WTC11 (cell line): ENCODE measurements at regions not wholly inside any gene's neighbourhood (a gene's known extent, or its start where the extent isn't known, plus 50 kb on each side); places are given as distances from the start of the nearest gene placed in this dataset.

Source experiments
- ATAC-seq: fragments of 200-7000 bp; cut with Tn5 transposase; 2 replicates; pipeline ENCODE4 v1.10.0; 2021; ENCODE audit warnings: mild to moderate bottlenecking, moderate library complexity
- CTCF ChIA-PET: fragments of 300-600 bp; sonication (Branson Sonifier 250); formaldehyde crosslinking; loops from one replicate; lab custom pipeline; 2021; ENCODE audit warnings: antibody characterized with exemption; lab: Charles Lee
- POLR2A ChIA-PET: fragments of 350-600 bp; sonication (Branson Sonifier 250); formaldehyde crosslinking; loops from one replicate; lab custom pipeline; 2021; ENCODE audit warnings: antibody characterized with exemption; lab: Charles Lee
- DNase-seq: peaks from one replicate; pipeline ENCODE4 v3.0.0; 2021; ENCODE audit warnings: low spot score
- H3K27ac Mint-ChIP-seq: 2 replicates; pipeline ENCODE4 v1.8.0; 2021; ENCODE audit warnings: mixed read lengths
- H3K27me3 Mint-ChIP-seq: 2 replicates; pipeline ENCODE4 v1.8.0; 2021; ENCODE audit warnings: low read depth, mild to moderate bottlenecking, moderate library complexity, mixed read lengths
- H3K36me3 Mint-ChIP-seq: 2 replicates; pipeline ENCODE4 v1.8.0; 2021; ENCODE audit warnings: mixed read lengths
- H3K4me1 Mint-ChIP-seq: 2 replicates; pipeline ENCODE4 v1.8.0; 2022; ENCODE audit warnings: mixed read lengths
- H3K4me3 Mint-ChIP-seq: 2 replicates; pipeline ENCODE4 v1.8.0; 2021; ENCODE audit warnings: mild to moderate bottlenecking, moderate library complexity, mixed read lengths
- H3K9me3 Mint-ChIP-seq: 2 replicates; pipeline ENCODE4 v1.8.0; 2021; ENCODE audit warnings: mixed read lengths
- CBFB ChIP-seq: sonication (generic); formaldehyde crosslinking; IDR thresholded peaks from 2 replicates; pipeline ENCODE4 v1.8.1; 2022; ENCODE audit warnings: mild to moderate bottlenecking, low read depth, missing genetic modification reagents
- E2F5 ChIP-seq: sonication (generic); formaldehyde crosslinking; IDR thresholded peaks from 2 replicates; pipeline ENCODE4 v1.8.1; 2022; ENCODE audit warnings: mild to moderate bottlenecking, moderate library complexity, missing genetic modification reagents
- ETV6 ChIP-seq: sonication (generic); formaldehyde crosslinking; IDR thresholded peaks from 2 replicates; pipeline ENCODE4 v1.8.1; 2022; ENCODE audit warnings: mild to moderate bottlenecking, missing genetic modification reagents
- GRHL2 ChIP-seq: fragments of 250-450 bp; sonication (Bioruptor Pico); IDR thresholded peaks from 2 replicates; pipeline ENCODE4 v1.8.0; 2022; ENCODE audit warnings: mild to moderate bottlenecking, moderate library complexity; ENCODE audit not compliant: insufficient replicate concordance, severe bottlenecking
- MXD4 ChIP-seq: fragments of 250-450 bp; sonication (Bioruptor Pico); IDR thresholded peaks from 2 replicates; pipeline ENCODE4 v1.8.0; 2021; ENCODE audit warnings: mild to moderate bottlenecking, moderate library complexity, borderline replicate concordance
- NFATC4 ChIP-seq: fragments of 250-450 bp; sonication (Bioruptor Pico); IDR thresholded peaks from 2 replicates; pipeline ENCODE4 v1.9.0; 2021; ENCODE audit warnings: mild to moderate bottlenecking
- NFYB ChIP-seq: sonication (generic); formaldehyde crosslinking; conservative IDR thresholded peaks from 2 replicates; pipeline ENCODE4 v1.8.0; 2022; ENCODE audit warnings: low read depth, missing genetic modification reagents
- OVOL2 ChIP-seq: fragments of 250-450 bp; sonication (Bioruptor Pico); IDR thresholded peaks from 2 replicates; pipeline ENCODE4 v1.9.0; 2021; ENCODE audit warnings: mild to moderate bottlenecking, borderline replicate concordance
- RELA ChIP-seq: sonication (generic); formaldehyde crosslinking; IDR thresholded peaks from 2 replicates; pipeline ENCODE4 v1.8.1; 2022; ENCODE audit warnings: missing genetic modification reagents, mild to moderate bottlenecking, borderline replicate concordance
- SMAD4 ChIP-seq: sonication (generic); formaldehyde crosslinking; IDR thresholded peaks from 2 replicates; pipeline ENCODE4 v1.8.0; 2022; ENCODE audit warnings: mild to moderate bottlenecking, missing genetic modification reagents
- SOX15 ChIP-seq: fragments of 250-450 bp; sonication (Bioruptor Pico); IDR thresholded peaks from 2 replicates; pipeline ENCODE4 v1.9.0; 2021; ENCODE audit warnings: mild to moderate bottlenecking
- ZBTB21 ChIP-seq: sonication (generic); formaldehyde crosslinking; IDR thresholded peaks from 2 replicates; pipeline ENCODE4 v1.8.1; 2023; ENCODE audit warnings: mild to moderate bottlenecking, missing genetic modification reagents, borderline replicate concordance
- ZNF219 ChIP-seq: sonication (generic); formaldehyde crosslinking; IDR thresholded peaks from 2 replicates; pipeline ENCODE4 v1.8.0; 2023; ENCODE audit warnings: missing genetic modification reagents, mild to moderate bottlenecking, borderline replicate concordance
- ZNF232 ChIP-seq: sonication (generic); formaldehyde crosslinking; IDR thresholded peaks from 2 replicates; pipeline ENCODE4 v1.8.0; 2022; ENCODE audit warnings: mild to moderate bottlenecking, missing genetic modification reagents
- ZSCAN18 ChIP-seq: fragments of 250-450 bp; sonication (Bioruptor Pico); IDR thresholded peaks from 2 replicates; pipeline ENCODE4 v2.1.2; 2022; ENCODE audit warnings: mild to moderate bottlenecking, moderate library complexity
- TF ChIP-seq, protein P1 (sequence below): sonication (generic); formaldehyde crosslinking; IDR thresholded peaks from 2 replicates; pipeline ENCODE4 v1.8.0; 2023; ENCODE audit warnings: missing genetic modification reagents, mild to moderate bottlenecking, borderline replicate concordance
- TF ChIP-seq, protein P2 (sequence below): sonication (generic); formaldehyde crosslinking; conservative IDR thresholded peaks from 2 replicates; pipeline ENCODE4 v1.8.1; 2022; ENCODE audit warnings: mild to moderate bottlenecking, missing genetic modification reagents
- TF ChIP-seq, protein P3 (sequence below): fragments of 200-600 bp; IDR thresholded peaks from 2 replicates; pipeline ENCODE4 v1.8.0; 2022; ENCODE audit warnings: antibody characterized with exemption
- TF ChIP-seq, protein P4 (sequence below): sonication (generic); formaldehyde crosslinking; IDR thresholded peaks from 2 replicates; pipeline ENCODE4 v1.8.0; 2023; ENCODE audit warnings: mild to moderate bottlenecking, missing genetic modification reagents

- Mint-ChIP-seq H3K9me3 (peaks cover 8% of the 10 kb centered on the region), H3K36me3 (peaks cover 3% of the 10 kb centered on the region; the same call in 1 of the 2 replicates), H3K4me1 (no peaks in the 10 kb centered on the region), H3K27me3 (no peaks in the 10 kb centered on the region), H3K27ac (no peak overlapping the region), H3K4me3 (no peak overlapping the region)
- DNase-seq, result no peak
- POLR2A ChIA-PET, result no interaction called here
- CTCF ChIA-PET, result no interaction called here
- TF ChIP-seq MXD4 (CRISPR knock-in tag) (no peak), ZBTB21 (CRISPR knock-in tag) (no peak)
- no peak for ATAC-seq
Measured at GRCh38 chr6:140957386-140957785, 1175.3 kb upstream of the GJE1 start.

GRCh38 chr6:140956571-140957369 lies 1176.0 kb upstream of the GJE1 start:
- ChIA-PET POLR2A (no interaction called here), CTCF (no interaction called here)
- no peak for DNase-seq
- H3K27me3 Mint-ChIP-seq, result no peaks in the 10 kb centered on the region
- no peak for ATAC-seq
- peaks cover 8% of the 10 kb centered on the region for H3K9me3 Mint-ChIP-seq
- TF ChIP-seq, protein P1, sequence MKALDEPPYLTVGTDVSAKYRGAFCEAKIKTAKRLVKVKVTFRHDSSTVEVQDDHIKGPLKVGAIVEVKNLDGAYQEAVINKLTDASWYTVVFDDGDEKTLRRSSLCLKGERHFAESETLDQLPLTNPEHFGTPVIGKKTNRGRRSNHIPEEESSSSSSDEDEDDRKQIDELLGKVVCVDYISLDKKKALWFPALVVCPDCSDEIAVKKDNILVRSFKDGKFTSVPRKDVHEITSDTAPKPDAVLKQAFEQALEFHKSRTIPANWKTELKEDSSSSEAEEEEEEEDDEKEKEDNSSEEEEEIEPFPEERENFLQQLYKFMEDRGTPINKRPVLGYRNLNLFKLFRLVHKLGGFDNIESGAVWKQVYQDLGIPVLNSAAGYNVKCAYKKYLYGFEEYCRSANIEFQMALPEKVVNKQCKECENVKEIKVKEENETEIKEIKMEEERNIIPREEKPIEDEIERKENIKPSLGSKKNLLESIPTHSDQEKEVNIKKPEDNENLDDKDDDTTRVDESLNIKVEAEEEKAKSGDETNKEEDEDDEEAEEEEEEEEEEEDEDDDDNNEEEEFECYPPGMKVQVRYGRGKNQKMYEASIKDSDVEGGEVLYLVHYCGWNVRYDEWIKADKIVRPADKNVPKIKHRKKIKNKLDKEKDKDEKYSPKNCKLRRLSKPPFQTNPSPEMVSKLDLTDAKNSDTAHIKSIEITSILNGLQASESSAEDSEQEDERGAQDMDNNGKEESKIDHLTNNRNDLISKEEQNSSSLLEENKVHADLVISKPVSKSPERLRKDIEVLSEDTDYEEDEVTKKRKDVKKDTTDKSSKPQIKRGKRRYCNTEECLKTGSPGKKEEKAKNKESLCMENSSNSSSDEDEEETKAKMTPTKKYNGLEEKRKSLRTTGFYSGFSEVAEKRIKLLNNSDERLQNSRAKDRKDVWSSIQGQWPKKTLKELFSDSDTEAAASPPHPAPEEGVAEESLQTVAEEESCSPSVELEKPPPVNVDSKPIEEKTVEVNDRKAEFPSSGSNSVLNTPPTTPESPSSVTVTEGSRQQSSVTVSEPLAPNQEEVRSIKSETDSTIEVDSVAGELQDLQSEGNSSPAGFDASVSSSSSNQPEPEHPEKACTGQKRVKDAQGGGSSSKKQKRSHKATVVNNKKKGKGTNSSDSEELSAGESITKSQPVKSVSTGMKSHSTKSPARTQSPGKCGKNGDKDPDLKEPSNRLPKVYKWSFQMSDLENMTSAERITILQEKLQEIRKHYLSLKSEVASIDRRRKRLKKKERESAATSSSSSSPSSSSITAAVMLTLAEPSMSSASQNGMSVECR (CRISPR knock-in tag), result no peak
- TF ChIP-seq, protein P2, sequence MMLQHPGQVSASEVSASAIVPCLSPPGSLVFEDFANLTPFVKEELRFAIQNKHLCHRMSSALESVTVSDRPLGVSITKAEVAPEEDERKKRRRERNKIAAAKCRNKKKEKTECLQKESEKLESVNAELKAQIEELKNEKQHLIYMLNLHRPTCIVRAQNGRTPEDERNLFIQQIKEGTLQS (CRISPR knock-in tag), result no peak
- TF ChIP-seq CBFB (CRISPR knock-in tag), result no peak
- no peak overlapping the region for H3K27ac Mint-ChIP-seq
- H3K4me3 Mint-ChIP-seq, result no peak overlapping the region
- H3K4me1 Mint-ChIP-seq, result no peaks in the 10 kb centered on the region
- H3K36me3 Mint-ChIP-seq, result peaks cover 3% of the 10 kb centered on the region; the same call in 1 of the 2 replicates

GRCh38 chr6:140940251-140940925 lies 1192.3 kb upstream of the GJE1 start:
- Mint-ChIP-seq H3K4me1 (no peaks in the 10 kb centered on the region), H3K9me3 (peaks cover 20% of the 10 kb centered on the region), H3K27me3 (no peaks in the 10 kb centered on the region), H3K4me3 (no peak overlapping the region), H3K27ac (no peak overlapping the region), H3K36me3 (peaks cover 14% of the 10 kb centered on the region)
- no peak for ATAC-seq
- DNase-seq, result no peak
- CTCF ChIA-PET, result no interaction called here
- POLR2A ChIA-PET, result no interaction called here
- no peak for TF ChIP-seq NFYB
- TF ChIP-seq ETV6 (CRISPR knock-in tag), result no peak
- no peak for TF ChIP-seq GRHL2 (CRISPR knock-in tag)
- no peak for TF ChIP-seq ZNF232
- TF ChIP-seq SOX15, result no peak
- TF ChIP-seq, protein P3, sequence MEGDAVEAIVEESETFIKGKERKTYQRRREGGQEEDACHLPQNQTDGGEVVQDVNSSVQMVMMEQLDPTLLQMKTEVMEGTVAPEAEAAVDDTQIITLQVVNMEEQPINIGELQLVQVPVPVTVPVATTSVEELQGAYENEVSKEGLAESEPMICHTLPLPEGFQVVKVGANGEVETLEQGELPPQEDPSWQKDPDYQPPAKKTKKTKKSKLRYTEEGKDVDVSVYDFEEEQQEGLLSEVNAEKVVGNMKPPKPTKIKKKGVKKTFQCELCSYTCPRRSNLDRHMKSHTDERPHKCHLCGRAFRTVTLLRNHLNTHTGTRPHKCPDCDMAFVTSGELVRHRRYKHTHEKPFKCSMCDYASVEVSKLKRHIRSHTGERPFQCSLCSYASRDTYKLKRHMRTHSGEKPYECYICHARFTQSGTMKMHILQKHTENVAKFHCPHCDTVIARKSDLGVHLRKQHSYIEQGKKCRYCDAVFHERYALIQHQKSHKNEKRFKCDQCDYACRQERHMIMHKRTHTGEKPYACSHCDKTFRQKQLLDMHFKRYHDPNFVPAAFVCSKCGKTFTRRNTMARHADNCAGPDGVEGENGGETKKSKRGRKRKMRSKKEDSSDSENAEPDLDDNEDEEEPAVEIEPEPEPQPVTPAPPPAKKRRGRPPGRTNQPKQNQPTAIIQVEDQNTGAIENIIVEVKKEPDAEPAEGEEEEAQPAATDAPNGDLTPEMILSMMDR, result no peak
- no peak for TF ChIP-seq ZSCAN18 (CRISPR knock-in tag)
- no peak for TF ChIP-seq ZNF219 (CRISPR knock-in tag)
- no peak for TF ChIP-seq NFATC4 (CRISPR knock-in tag)
- TF ChIP-seq SMAD4 (CRISPR knock-in tag), result no peak
- TF ChIP-seq, protein P4, sequence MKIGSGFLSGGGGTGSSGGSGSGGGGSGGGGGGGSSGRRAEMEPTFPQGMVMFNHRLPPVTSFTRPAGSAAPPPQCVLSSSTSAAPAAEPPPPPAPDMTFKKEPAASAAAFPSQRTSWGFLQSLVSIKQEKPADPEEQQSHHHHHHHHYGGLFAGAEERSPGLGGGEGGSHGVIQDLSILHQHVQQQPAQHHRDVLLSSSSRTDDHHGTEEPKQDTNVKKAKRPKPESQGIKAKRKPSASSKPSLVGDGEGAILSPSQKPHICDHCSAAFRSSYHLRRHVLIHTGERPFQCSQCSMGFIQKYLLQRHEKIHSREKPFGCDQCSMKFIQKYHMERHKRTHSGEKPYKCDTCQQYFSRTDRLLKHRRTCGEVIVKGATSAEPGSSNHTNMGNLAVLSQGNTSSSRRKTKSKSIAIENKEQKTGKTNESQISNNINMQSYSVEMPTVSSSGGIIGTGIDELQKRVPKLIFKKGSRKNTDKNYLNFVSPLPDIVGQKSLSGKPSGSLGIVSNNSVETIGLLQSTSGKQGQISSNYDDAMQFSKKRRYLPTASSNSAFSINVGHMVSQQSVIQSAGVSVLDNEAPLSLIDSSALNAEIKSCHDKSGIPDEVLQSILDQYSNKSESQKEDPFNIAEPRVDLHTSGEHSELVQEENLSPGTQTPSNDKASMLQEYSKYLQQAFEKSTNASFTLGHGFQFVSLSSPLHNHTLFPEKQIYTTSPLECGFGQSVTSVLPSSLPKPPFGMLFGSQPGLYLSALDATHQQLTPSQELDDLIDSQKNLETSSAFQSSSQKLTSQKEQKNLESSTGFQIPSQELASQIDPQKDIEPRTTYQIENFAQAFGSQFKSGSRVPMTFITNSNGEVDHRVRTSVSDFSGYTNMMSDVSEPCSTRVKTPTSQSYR (CRISPR knock-in tag), result no peak
- TF ChIP-seq OVOL2 (CRISPR knock-in tag), result no peak
- TF ChIP-seq RELA (CRISPR knock-in tag), result no peak
- TF ChIP-seq E2F5 (CRISPR knock-in tag), result no peak
